ENCODE measurements at regions not wholly inside any gene's neighbourhood (a gene's known extent, or its start where the extent isn't known, plus 50 kb on each side); places are given as distances from the start of the nearest gene placed in this dataset.
"Not testable (repeated sequence)": the region's sequence is repeated elsewhere in the genome, so short reads cannot be mapped to it uniquely, and the experiment has no call there.

DNA sequence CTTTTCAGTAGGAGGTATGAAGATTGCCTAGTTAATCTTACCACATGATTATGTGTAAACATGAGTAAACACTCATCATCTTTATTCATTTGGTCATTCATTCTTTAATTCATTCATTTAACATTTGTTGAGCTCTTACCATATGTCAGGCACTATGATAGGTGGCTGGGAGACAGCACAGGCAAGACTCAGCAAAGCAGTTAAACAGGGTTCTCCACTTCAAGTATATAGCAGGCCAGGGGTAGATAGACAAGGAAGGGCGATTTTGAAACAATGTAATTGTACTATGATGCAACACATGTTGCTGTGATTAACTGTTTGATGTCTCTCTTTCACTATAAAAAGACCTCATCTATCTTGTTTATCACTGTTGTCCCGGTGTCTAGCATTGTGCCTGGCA lies 84.3 kb upstream of the GPR101 start:
- TF ChIP-seq, protein P1, sequence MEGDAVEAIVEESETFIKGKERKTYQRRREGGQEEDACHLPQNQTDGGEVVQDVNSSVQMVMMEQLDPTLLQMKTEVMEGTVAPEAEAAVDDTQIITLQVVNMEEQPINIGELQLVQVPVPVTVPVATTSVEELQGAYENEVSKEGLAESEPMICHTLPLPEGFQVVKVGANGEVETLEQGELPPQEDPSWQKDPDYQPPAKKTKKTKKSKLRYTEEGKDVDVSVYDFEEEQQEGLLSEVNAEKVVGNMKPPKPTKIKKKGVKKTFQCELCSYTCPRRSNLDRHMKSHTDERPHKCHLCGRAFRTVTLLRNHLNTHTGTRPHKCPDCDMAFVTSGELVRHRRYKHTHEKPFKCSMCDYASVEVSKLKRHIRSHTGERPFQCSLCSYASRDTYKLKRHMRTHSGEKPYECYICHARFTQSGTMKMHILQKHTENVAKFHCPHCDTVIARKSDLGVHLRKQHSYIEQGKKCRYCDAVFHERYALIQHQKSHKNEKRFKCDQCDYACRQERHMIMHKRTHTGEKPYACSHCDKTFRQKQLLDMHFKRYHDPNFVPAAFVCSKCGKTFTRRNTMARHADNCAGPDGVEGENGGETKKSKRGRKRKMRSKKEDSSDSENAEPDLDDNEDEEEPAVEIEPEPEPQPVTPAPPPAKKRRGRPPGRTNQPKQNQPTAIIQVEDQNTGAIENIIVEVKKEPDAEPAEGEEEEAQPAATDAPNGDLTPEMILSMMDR (IDR thresholded peaks at IDR 0.05): no peak
- Histone ChIP-seq H3K27ac (no peak overlapping the region), H3K4me1 (no peaks in the 10 kb centered on the region), H3K36me3 (no peaks in the 10 kb centered on the region), H3K4me3 (no peak overlapping the region), H3K9me3 (peaks cover 0 to 13% (median 0%) of the 10 kb centered on the region in 11 donors), H3K27me3 (peaks cover 0 to 38% (median 0%) of the 10 kb centered on the region in 7 donors)
- intact Hi-C loops (cut with DNase I): no loop called here
- 44% methylated on average over 2 of the region's 2 CpGs for WGBS, 2 donors
- DNase-seq (no peak), ATAC-seq (no peak)

DNA sequence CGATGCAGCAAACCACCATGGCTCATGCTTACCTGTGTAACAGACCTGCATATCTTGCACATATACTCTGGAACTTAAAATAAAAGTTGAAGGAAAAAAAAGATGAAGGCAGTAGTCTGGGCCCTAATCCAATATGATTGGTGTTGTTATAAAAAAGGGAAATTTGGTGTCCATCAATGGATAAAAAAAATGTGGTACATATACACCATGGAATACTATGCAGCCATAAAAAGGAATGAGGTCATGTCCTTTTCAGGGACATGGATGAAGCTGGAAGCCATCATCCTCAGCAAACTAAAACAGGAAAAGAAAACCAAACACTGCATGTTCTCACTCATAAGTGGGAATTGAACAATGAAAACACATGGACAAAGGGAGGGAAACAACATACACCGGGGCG lies 74.1 kb upstream of the GPR101 start:
- WGBS, 2 donors: 94 to 100% methylated on average over 3 of the region's 3 CpGs
- H3K9me3 ChIP-seq; H3K36me3 ChIP-seq; ATAC-seq; intact Hi-C loops (cut with DNase I); H3K4me1 ChIP-seq; H3K27me3 ChIP-seq; H3K27ac ChIP-seq; H3K4me3 ChIP-seq; DNase-seq: not testable (repeated sequence)

DNA sequence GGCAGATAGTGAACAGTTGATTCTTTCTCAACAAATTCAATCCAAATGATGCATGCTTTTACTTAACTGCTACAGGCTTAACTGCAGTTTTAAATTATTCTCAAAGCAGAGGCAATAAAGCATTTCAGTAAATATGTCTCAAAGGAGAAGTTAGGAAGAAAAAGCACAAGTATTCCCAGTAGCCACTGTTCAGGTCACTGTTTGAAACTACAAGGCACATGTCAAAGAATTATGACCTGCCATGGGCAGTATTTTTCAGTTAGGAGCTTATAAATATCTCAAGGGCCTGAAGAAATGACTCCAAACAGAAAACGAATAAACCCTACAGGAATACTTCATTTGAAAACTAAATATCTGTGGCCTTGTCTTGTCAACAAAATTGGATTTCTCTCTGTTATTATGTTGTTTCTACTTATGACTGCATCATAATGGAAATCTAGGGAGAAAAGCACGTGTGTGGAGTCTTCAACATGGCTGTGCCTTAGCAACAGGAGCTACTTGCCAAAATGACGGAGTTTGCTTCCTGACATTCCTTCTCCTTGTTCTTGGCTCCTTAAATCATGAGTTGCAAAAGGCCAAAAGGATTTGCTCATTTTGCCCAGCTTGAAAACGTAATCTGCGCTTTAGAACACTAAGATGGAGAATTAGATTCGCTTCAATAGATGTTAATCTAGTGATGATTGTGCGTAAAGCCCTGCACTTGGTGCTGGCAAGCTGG lies 67.6 kb upstream of the GPR101 start:
- Histone ChIP-seq H3K4me1 (no peaks in the 10 kb centered on the region), H3K4me3 (no peak overlapping the region), H3K27me3 (peaks cover 0 to 38% (median 0%) of the 10 kb centered on the region in 7 donors), H3K27ac (no peak overlapping the region), H3K36me3 (no peaks in the 10 kb centered on the region), H3K9me3 (no peaks in the 10 kb centered on the region)
- 65% methylated on average over 7 of the region's 7 CpGs for WGBS, 2 donors
- no peak for ATAC-seq
- intact Hi-C loops (cut with DNase I): no loop called here
- TF ChIP-seq, protein P1 (IDR thresholded peaks at IDR 0.05): no peak
- no peak for DNase-seq

Data from heart right ventricle (tissue), 16 donors.